Spleen (tissue), 7 donors: ENCODE measurements at regions not wholly inside any gene's neighbourhood (a gene's known extent, or its start where the extent isn't known, plus 50 kb on each side); places are given as distances from the start of the nearest gene placed in this dataset.

ENCODE experiments used
- CTCF ChIP-seq, 11 experiments: fragments of 200-600 bp in 7 of 11; fragments of 450-650 bp in 4 of 11; sonication (generic) in 4 of 11; IDR thresholded peaks in 8 of 11; conservative IDR thresholded peaks in 3 of 11; 1 replicate in 7 of 11; 2 replicates in 4 of 11; pipeline versions ENCODE4 v1.4.0 to v1.8.0; 2016 to 2021; ENCODE audit warnings: antibody characterized with exemption in 11 of 11, inconsistent platforms in 4 of 11, mild to moderate bottlenecking in 1 of 11
- POLR2A ChIP-seq, 3 donors: fragments of 450-650 bp; IDR thresholded peaks; one replicate each; pipeline ENCODE4 v1.5.1; 2017; ENCODE audit warnings: antibody characterized with exemption in 3 of 3, mild to moderate bottlenecking in 1 of 3
- donor health status: DM: no; HTN: no; CAD: no; lungs with moderate emphysema.
- donor health status: DM: no; HTN: no; CAD: no.
- donor health status: DM: no; HTN: no; CAD: no.

- TF ChIP-seq CTCF (IDR thresholded peaks at IDR 0.05 in 8 of 11, conservative IDR thresholded peaks at IDR 0.05 in 3 of 11) = no peak
- TF ChIP-seq POLR2A (IDR thresholded peaks at IDR 0.05) = no peak
Measured at GRCh38 chr12:3339221-3339620, 151.8 kb upstream of the PRMT8 start.
